Activated naive CD8-positive, alpha-beta T cell treated with anti-CD3 and anti-CD28 coated beads for 36 hours (primary cell): ENCODE measurements at regions not wholly inside any gene's neighbourhood (a gene's known extent, or its start where the extent isn't known, plus 50 kb on each side); places are given as distances from the start of the nearest gene placed in this dataset.

Experiments used
- DNase-seq: peaks from one replicate; pipeline ENCODE4 v3.0.0; 2021
- H3K27ac Mint-ChIP-seq: one replicate; pipeline ENCODE4 v1.8.0; 2022; ENCODE audit warnings: mild to moderate bottlenecking, moderate library complexity, mixed read lengths
- H3K27me3 Mint-ChIP-seq: one replicate; pipeline ENCODE4 v1.8.0; 2022; ENCODE audit warnings: mild to moderate bottlenecking, mixed read lengths
- H3K36me3 Mint-ChIP-seq: one replicate; pipeline ENCODE4 v1.8.0; 2021; ENCODE audit warnings: mild to moderate bottlenecking, mixed read lengths
- H3K4me1 Mint-ChIP-seq: one replicate; pipeline ENCODE4 v1.8.0; 2021; ENCODE audit warnings: mixed read lengths
- H3K4me3 Mint-ChIP-seq: one replicate; pipeline ENCODE4 v1.8.0; 2022; ENCODE audit warnings: mild to moderate bottlenecking, moderate library complexity, mixed read lengths
- H3K9me3 Mint-ChIP-seq: one replicate; pipeline ENCODE4 v1.8.0; 2022; ENCODE audit warnings: mixed read lengths

DNA sequence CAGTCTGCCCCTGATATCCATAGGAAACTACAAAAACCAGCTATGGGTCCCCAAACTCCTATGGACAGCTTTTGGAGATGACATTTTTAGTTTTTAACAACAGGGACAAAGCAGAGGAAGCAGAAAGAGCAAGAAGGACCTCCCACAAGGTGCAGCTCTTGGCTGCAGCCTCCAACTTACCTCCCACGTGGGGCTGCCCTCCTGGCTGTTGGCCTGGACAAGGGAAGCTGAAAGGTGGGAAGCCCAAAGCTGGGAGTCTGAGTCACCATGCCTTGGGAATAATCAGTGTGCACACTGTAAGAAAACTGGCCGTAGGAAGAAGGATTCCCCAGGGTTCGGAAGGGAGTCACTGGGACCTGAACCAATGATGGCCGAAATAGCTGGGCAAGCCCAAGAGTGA is 51.8 kb upstream of the PAX1 start:
- H3K27me3 Mint-ChIP-seq, result peaks cover 9% of the 10 kb centered on the region
- no peak for DNase-seq
- no peak overlapping the region for H3K27ac Mint-ChIP-seq
- no peaks in the 10 kb centered on the region for H3K9me3 Mint-ChIP-seq
- H3K4me3 Mint-ChIP-seq, result no peak overlapping the region
- no peaks in the 10 kb centered on the region for H3K4me1 Mint-ChIP-seq
- no peaks in the 10 kb centered on the region for H3K36me3 Mint-ChIP-seq

DNA sequence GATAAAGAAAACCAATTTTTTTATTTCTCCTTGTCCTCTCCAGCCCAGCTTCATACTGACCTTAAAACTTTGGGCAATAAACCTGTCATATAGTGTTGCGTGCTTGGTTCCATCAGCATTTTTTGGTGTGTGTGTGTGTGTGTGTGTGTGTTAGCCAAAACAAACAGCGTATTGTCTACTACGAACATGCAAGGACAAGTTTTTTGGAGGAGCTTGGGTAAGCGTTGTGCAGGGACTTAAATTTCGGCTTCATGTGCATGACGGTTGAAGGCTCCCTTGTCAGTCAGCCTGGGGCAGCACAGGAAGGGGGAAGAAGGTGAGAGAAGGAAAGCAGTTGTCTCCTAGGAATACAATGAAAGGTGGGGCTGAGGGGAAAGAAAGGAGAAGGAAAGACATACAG is 62.0 kb upstream of the PAX1 start:
- H3K27ac Mint-ChIP-seq, result no peak overlapping the region
- H3K4me1 Mint-ChIP-seq, result no peaks in the 10 kb centered on the region
- H3K4me3 Mint-ChIP-seq, result no peak overlapping the region
- peaks cover 10% of the 10 kb centered on the region for H3K9me3 Mint-ChIP-seq
- H3K36me3 Mint-ChIP-seq, result no peaks in the 10 kb centered on the region
- peaks cover 10% of the 10 kb centered on the region for H3K27me3 Mint-ChIP-seq
- DNase-seq, result no peak

DNA sequence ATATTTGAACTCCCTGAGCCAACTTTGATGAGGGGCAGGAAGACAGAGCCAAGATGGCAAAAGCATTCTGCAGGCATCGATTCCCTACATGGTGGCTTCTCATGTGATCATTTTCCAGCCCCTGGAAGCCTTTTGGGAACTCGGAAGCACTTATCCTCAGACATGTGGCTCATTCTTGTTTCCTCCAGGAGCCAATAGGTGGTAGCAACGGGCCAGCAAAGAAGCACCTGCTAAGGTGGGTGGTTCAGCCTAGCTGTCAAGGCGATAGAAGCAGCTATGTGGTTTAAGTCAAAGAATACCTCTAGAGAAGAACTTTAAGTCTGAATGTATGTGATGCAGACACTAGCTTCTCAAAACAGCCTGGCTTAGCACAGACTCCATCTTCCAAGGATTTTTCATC is 64.9 kb upstream of the PAX1 start:
- DNase-seq, result no peak
- Mint-ChIP-seq H3K4me3 (no peak overlapping the region), H3K27ac (no peak overlapping the region), H3K9me3 (peaks cover 7% of the 10 kb centered on the region), H3K4me1 (no peaks in the 10 kb centered on the region), H3K27me3 (peaks cover 10% of the 10 kb centered on the region), H3K36me3 (no peaks in the 10 kb centered on the region)

DNA sequence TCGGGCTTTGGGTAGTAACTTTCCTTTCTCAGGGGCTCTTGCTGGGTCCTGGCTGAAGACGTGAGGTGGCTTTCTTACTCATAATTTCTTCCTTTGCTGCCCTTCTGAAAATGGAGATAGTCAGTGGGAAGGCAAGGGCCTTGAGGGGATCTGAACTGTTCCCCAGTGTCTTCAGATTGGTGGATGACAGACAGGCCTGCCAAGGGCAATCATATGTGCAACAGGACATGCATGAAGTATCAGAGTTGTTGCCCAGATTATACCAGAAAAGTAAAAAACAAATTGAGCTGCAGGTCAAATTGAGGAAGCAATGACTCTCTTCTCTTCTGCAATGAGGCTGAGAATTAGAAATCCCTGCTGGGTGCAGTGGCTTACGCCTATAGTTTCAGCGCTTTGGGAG is 71.6 kb upstream of the PAX1 start:
- DNase-seq, result no peak
- Mint-ChIP-seq H3K4me3 (no peak overlapping the region), H3K4me1 (no peaks in the 10 kb centered on the region)

DNA sequence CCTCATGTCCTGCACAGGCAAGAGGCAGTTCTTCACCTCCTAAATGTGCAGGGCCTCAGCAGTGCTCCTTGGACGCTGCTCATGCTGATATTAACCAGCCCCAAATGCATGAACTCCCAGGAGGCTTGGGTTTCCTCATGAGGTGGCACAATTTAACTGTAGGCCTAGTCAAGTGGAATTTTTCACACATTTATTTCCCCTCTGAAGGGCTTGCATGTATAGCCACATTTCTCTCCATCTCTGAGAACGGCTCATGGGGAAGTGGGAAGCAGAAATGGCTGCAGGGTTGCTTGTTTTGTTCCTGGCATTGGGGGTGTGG is 72.8 kb upstream of the PAX1 start:
- Mint-ChIP-seq H3K27me3 (peaks cover 26% of the 10 kb centered on the region), H3K4me1 (no peaks in the 10 kb centered on the region), H3K9me3 (no peaks in the 10 kb centered on the region), H3K4me3 (no peak overlapping the region), H3K27ac (no peak overlapping the region), H3K36me3 (no peaks in the 10 kb centered on the region)
- no peak for DNase-seq

More for the DNA sequence above, 71.6 kb upstream of the PAX1 start:
- H3K27me3 Mint-ChIP-seq, result peaks cover 21% of the 10 kb centered on the region
- no peaks in the 10 kb centered on the region for H3K9me3 Mint-ChIP-seq
- no peak overlapping the region for H3K27ac Mint-ChIP-seq
- no peaks in the 10 kb centered on the region for H3K36me3 Mint-ChIP-seq

DNA sequence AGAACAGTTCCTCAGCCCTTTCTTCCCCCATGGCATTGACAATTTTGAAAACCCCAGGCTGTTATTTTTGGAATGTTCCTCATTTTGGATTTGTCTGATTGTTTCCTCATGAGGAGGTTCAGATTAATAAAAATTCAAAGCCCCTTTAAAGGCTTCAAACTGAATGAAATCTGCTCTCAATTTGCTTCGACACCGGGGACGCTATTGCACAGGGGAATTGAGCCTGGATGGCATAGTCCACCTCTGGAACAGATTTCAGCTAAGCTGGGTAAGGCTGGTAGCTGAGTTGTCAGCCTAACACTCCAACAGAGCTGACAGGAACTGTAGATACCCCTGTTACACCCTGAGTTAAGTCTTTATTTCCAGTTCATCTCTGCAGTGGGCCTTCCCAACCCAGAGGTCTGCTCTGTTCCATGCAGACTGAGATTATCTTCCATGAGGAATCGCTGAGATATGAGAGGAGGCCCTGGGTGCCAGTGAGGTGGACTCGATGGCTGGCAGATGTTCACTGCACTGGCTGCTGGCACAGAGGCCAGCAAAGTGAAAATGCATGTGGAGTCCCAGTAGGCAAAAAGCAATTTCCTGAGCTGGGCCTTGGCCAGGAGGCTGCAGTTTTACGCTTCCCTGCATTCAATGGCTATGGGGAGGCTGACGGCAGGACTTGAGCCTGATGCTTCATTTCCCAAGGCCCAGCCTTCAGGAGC is 73.3 kb upstream of the PAX1 start:
- Mint-ChIP-seq H3K4me3 (no peak overlapping the region), H3K27me3 (peaks cover 28% of the 10 kb centered on the region), H3K4me1 (no peaks in the 10 kb centered on the region), H3K27ac (no peak overlapping the region), H3K9me3 (no peaks in the 10 kb centered on the region), H3K36me3 (no peaks in the 10 kb centered on the region)
- no peak for DNase-seq

DNA sequence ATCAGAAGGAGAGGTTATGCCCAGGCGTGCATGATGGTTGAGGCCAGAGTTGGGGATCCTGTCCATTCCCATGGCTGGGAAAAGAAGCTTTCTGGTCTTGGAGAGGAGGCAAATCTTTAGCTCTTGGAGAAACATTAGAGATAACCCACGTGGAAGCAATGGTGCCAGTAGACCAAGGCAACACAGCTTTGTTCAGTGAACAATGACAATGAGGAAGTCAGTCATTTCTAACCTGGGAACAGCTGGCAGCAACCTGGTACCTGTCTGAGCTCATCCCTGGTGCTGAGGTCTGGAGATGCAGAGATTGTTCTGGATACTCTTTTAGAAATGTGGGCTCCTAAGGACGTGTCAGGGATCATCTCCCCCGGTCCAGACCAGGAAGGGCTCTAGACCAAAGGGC is 76.7 kb upstream of the PAX1 start:
- Mint-ChIP-seq H3K27ac (no peak overlapping the region), H3K36me3 (peaks cover under 1% of the 10 kb centered on the region), H3K4me3 (no peak overlapping the region), H3K4me1 (no peaks in the 10 kb centered on the region), H3K9me3 (peaks cover under 1% of the 10 kb centered on the region), H3K27me3 (peaks cover 52% of the 10 kb centered on the region)
- DNase-seq, result no peak

DNA sequence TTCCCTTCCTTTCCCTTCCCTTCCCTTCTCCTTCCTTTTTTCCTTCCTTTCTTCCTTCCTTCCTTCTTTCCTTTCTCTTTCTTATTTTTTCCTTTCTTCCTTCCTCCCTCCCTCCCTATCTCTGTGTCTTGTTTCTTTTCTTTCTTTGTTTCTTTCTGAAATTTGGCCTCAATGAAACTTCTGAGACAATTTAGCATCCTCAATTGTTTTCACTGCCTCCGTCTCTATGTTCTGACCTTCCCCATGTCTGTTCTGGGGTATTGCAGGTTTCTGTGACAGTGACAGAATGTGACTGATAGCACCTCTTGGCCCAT is 81.7 kb upstream of the PAX1 start:
- H3K4me1 Mint-ChIP-seq, result peaks cover 7% of the 10 kb centered on the region
- no peak overlapping the region for H3K27ac Mint-ChIP-seq
- peaks cover 40% of the 10 kb centered on the region for H3K27me3 Mint-ChIP-seq
- no peak overlapping the region for H3K4me3 Mint-ChIP-seq
- H3K9me3 Mint-ChIP-seq, result peaks cover 2% of the 10 kb centered on the region
- DNase-seq, result no peak
- H3K36me3 Mint-ChIP-seq, result peaks cover 2% of the 10 kb centered on the region

DNA sequence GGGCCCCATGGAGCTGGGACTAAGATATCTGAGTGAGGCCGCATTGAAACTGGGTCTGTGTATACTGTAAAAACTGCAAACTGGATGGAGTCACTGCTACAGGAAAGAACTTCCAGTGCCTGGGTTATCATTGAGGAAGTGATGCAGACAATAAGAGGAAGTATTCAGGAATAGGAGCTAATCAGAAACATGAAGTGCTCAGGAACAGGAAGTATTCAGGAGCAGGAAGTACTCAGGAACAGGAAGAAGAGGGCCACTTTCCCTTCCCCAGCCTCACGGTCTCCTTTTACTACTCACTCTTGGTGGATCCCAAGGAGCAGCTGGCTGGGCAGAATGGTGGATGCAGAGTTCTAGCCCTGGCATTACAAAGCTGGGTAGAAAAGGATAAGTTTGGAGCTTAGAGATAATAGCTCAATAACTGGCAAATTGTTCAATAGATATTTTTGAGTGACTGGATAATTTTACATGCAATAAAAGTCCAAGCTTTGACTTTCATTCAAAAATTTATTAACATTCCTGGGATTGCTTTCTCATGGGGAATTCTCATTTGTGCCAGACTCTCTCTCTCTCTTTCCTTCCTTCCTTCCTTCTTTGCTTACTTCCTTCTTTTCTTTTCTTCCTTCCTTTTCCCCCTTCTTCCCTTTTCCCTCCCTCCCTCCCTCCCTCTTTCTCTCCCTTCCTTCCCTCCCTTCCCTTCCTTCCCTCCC is 82.2 kb upstream of the PAX1 start:
- no peak overlapping the region for H3K4me3 Mint-ChIP-seq
- H3K4me1 Mint-ChIP-seq, result peaks cover 8% of the 10 kb centered on the region
- peaks cover 37% of the 10 kb centered on the region for H3K27me3 Mint-ChIP-seq
- H3K9me3 Mint-ChIP-seq, result peaks cover 2% of the 10 kb centered on the region
- no peak for DNase-seq
- H3K27ac Mint-ChIP-seq, result no peak overlapping the region
- H3K36me3 Mint-ChIP-seq, result peaks cover 2% of the 10 kb centered on the region

DNA sequence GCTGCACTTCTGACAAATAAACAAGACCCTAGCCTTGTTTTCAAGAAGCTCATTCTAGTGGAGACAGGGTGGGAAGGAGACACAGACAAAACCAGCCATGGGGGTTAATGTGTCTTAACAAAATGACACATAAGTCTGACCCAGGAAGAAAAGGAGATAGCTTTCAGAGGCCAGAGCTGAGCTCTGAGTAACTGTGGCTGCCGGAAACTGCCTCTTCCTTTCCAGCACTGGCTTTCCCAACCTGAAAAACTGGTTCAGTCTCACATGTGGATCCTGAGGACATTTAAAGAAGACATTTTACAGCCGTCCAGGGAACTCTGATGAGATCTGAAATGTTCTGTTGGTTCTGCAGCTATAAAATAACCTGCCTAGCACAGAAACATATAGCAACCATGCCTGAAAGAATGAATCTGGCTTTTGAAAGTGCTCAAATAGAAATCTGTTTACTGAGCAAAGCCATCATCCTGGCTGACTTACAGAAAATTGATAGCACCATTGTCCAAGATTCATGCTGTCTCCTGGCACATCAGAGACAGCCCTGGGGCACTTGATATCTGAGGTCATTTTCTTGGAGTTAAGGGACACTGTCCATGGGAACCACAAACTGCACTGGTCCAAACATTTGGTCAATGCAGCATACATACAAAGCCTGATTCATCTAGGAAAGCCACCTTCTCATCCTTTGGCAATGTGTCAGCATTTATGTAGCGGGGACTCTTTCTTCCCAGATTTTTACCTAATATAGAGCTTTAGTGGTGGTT is 83.2 kb upstream of the PAX1 start:
- no peak for DNase-seq
- H3K4me3 Mint-ChIP-seq, result no peak overlapping the region
- H3K27me3 Mint-ChIP-seq, result peaks cover 43% of the 10 kb centered on the region
- peaks cover 2% of the 10 kb centered on the region for H3K36me3 Mint-ChIP-seq
- H3K27ac Mint-ChIP-seq, result no peak overlapping the region
- peaks cover 2% of the 10 kb centered on the region for H3K9me3 Mint-ChIP-seq
- peaks cover 8% of the 10 kb centered on the region for H3K4me1 Mint-ChIP-seq

DNA sequence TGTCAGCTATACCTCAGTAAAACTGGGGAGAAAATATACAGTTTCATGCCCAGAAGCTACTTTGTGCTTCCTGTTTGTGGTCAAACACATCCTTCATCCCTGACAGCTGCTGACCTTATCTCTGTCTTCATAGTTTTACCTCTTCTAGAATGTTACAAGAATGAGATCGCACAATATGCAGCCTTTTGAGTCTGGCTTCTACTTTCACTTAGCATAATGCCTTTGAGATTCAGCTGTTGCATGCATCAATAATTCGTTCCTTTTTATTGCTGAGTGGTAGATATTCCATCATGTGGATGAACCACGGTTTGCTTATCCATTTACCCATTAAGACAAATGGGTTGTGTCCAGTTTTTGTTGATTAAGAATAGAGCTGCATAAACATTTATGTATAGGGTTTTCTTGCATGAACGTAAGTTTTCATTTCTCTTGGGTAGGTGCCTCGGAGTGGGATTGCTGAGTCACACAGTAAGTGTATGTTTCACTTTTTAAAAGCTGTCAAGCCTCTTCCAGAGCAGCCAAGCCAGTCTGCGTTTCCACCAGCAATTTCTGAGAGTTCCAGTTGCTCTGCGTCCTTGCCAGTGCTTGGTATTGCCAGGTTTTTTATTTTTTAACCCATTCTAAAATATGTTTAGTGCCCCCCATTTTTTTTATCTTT is 86.6 kb upstream of the PAX1 start:
- Mint-ChIP-seq H3K36me3 (peaks cover 2% of the 10 kb centered on the region), H3K27me3 (peaks cover 37% of the 10 kb centered on the region), H3K4me1 (peaks cover 11% of the 10 kb centered on the region), H3K4me3 (no peak overlapping the region), H3K27ac (no peak overlapping the region), H3K9me3 (peaks cover 2% of the 10 kb centered on the region)
- DNase-seq, result no peak

DNA sequence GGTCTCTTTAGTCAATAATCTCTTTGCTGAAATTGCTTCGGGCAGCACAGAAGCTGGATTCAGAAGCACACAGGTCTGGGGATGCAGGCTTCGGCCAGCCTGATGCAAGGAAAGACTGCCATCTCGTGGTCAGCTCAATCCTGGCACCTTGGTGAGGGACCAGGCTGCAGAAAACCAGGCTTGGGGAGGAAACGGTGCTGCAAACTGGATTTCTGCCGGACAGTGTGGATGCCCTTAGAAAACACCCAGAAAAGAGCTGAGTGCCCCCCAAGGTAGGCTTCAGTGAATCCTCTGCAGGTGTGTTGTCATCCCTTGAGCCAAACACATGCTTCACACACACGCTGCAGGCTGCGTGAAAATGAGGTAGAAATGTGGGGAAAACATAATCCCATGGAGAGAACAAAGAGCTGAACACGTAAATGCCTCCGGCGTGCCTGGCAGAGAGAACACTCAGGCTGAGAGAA is 89.8 kb upstream of the PAX1 start:
- Mint-ChIP-seq H3K27ac (no peak overlapping the region), H3K4me1 (peaks cover 7% of the 10 kb centered on the region), H3K4me3 (no peak overlapping the region), H3K9me3 (no peaks in the 10 kb centered on the region), H3K27me3 (peaks cover 38% of the 10 kb centered on the region), H3K36me3 (no peaks in the 10 kb centered on the region)
- DNase-seq, result peak; percentile 35

DNA sequence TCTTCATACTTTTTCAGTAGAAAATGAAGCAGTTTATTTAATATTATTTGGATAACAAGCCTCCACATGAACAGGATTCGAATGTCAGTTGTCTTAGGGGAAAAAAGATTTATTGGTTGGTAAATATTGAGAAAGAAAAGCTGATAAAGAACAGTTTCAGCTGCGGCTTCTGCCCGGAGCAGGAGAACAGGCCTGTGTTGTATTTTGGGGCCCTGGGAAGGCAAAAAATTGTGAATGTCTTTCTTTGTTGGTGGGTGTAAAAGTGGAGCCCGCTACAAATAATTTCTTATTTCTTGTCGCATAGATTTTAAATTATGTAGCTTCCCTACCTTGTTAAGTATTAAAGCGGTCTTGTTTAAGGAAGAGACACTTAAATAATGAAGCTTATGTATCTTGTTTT is 90.5 kb upstream of the PAX1 start:
- no peak for DNase-seq
- Mint-ChIP-seq H3K9me3 (no peaks in the 10 kb centered on the region), H3K4me1 (peaks cover 7% of the 10 kb centered on the region), H3K27ac (no peak overlapping the region), H3K27me3 (peaks cover 36% of the 10 kb centered on the region), H3K36me3 (no peaks in the 10 kb centered on the region), H3K4me3 (no peak overlapping the region)

DNA sequence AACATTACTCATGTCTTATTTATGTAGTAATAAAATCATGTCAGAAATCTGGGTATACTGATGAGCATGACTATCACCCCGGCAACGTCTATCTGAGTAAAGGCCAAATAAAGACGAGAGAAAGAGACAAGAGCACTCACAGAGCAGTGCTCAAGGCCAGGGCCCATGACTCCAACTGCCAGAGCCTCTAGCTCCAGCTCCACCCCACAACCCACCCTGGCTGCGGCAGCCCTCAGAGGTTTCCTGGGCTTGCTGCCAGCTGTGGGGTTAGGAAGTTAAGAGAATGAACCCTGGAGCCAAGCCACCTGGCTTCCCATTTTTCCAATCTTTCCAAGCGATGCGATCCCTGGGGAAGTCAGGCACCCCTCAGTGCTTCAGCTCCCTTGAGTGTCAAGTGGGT is 92.0 kb upstream of the PAX1 start:
- Mint-ChIP-seq H3K27ac (no peak overlapping the region), H3K36me3 (no peaks in the 10 kb centered on the region), H3K27me3 (peaks cover 37% of the 10 kb centered on the region), H3K4me1 (peaks cover 3% of the 10 kb centered on the region), H3K9me3 (no peaks in the 10 kb centered on the region), H3K4me3 (no peak overlapping the region)
- DNase-seq, result no peak

DNA sequence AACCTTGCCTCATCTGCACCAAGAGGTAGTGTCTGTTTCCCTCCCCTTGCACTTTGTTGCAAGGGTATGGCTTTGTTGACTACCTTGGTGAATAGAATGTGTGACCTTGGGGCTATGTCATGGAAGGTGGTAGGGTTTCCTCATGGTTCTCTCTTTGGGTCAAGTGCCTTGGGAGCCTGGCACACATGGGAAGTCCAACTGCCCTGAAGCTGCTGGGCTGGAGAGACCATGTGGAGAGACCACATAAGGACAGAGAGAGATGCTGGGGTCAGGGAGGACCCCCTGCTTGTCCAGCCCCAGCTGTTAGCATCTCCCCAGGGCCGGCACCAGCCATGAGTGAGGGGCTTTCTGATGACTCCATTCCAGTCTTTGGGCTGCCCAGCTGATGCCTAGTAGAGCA is 95.5 kb upstream of the PAX1 start:
- Mint-ChIP-seq H3K4me1 (no peaks in the 10 kb centered on the region), H3K4me3 (no peak overlapping the region), H3K27ac (no peak overlapping the region), H3K27me3 (peaks cover 37% of the 10 kb centered on the region), H3K36me3 (no peaks in the 10 kb centered on the region), H3K9me3 (peaks cover 9% of the 10 kb centered on the region)
- DNase-seq, result no peak
